ENCODE measurements at regions not wholly inside any gene's neighbourhood (a gene's known extent, or its start where the extent isn't known, plus 50 kb on each side); places are given as distances from the start of the nearest gene placed in this dataset.

- Histone ChIP-seq H2AFZ (no peak overlapping the region), H3K27ac (no peak overlapping the region), H3K4me3 (no peak overlapping the region), H4K20me1 (ENCODE audit: insufficient read depth, poor library complexity, severe bottlenecking) (no peaks in the 10 kb centered on the region), H3K36me3 (replicated peaks; ENCODE audit: insufficient read depth, low read depth) (no peaks in the 10 kb centered on the region), H3K27me3 (no peaks in the 10 kb centered on the region), H3K9me2 (replicated peaks; ENCODE audit: insufficient read depth) (no peaks in the 10 kb centered on the region), H3K79me2 (no peaks in the 10 kb centered on the region), H3K9me3 (ENCODE audit: low read depth) (no peaks in the 10 kb centered on the region), H3K4me1 (ENCODE audit: insufficient read depth) (no peaks in the 10 kb centered on the region), H3K4me2 (no peak overlapping the region)
- TF ChIP-seq EZH2phosphoT487 (IDR thresholded peaks at IDR 0.05; ENCODE audit: low read depth, severe bottlenecking, unreplicated experiment) (no peak), EZH2 (IDR thresholded peaks at IDR 0.05; ENCODE audit: borderline replicate concordance) (no peak), CTCF (IDR thresholded peaks at IDR 0.05; ENCODE audit: poor library complexity) (no peak)
- DNase-seq (ENCODE audit: low spot score), result no peak
Observed at GRCh38 chr4:95644417-95644816, 95.6 kb upstream of the UNC5C start.

- no peak overlapping the region for H2AFZ ChIP-seq
- no peaks in the 10 kb centered on the region for H3K36me3 ChIP-seq (replicated peaks; ENCODE audit: insufficient read depth, low read depth)
- no peaks in the 10 kb centered on the region for H3K4me1 ChIP-seq (ENCODE audit: insufficient read depth)
- TF ChIP-seq CTCF (IDR thresholded peaks at IDR 0.05; ENCODE audit: poor library complexity) (no peak), EZH2phosphoT487 (IDR thresholded peaks at IDR 0.05; ENCODE audit: low read depth, severe bottlenecking, unreplicated experiment) (no peak), EZH2 (IDR thresholded peaks at IDR 0.05; ENCODE audit: borderline replicate concordance) (no peak)
- H3K4me2 ChIP-seq, result no peak overlapping the region
- H4K20me1 ChIP-seq (ENCODE audit: insufficient read depth, poor library complexity, severe bottlenecking), result no peaks in the 10 kb centered on the region
- no peak overlapping the region for H3K4me3 ChIP-seq
- no peaks in the 10 kb centered on the region for H3K27me3 ChIP-seq
- no peaks in the 10 kb centered on the region for H3K9me2 ChIP-seq (replicated peaks; ENCODE audit: insufficient read depth)
- no peaks in the 10 kb centered on the region for H3K79me2 ChIP-seq
- 93% methylated on average over 1 of the region's 1 CpG for WGBS (ENCODE audit: low lambda C conversion rate, missing lambda C conversion rate)
- no peak for DNase-seq (ENCODE audit: low spot score)
- H3K9me3 ChIP-seq (ENCODE audit: low read depth), result no peaks in the 10 kb centered on the region
- H3K27ac ChIP-seq, result no peak overlapping the region
Observed at GRCh38 chr4:95643627-95644026, 94.9 kb upstream of the UNC5C start.

GRCh38 chr4:95641571-95641970 is 92.8 kb upstream of the UNC5C start:
- no peak overlapping the region for H3K4me3 ChIP-seq
- H2AFZ ChIP-seq, result no peak overlapping the region
- no peak for TF ChIP-seq CTCF (IDR thresholded peaks at IDR 0.05; ENCODE audit: poor library complexity)
- no peak for TF ChIP-seq EZH2 (IDR thresholded peaks at IDR 0.05; ENCODE audit: borderline replicate concordance)
- TF ChIP-seq EZH2phosphoT487 (IDR thresholded peaks at IDR 0.05; ENCODE audit: low read depth, severe bottlenecking, unreplicated experiment), result no peak
- H3K36me3 ChIP-seq (replicated peaks; ENCODE audit: insufficient read depth, low read depth), result no peaks in the 10 kb centered on the region
- no peak overlapping the region for H3K4me2 ChIP-seq
- no peaks in the 10 kb centered on the region for H3K9me3 ChIP-seq (ENCODE audit: low read depth)
- no peaks in the 10 kb centered on the region for H4K20me1 ChIP-seq (ENCODE audit: insufficient read depth, poor library complexity, severe bottlenecking)
- no peaks in the 10 kb centered on the region for H3K4me1 ChIP-seq (ENCODE audit: insufficient read depth)
- no peak for DNase-seq (ENCODE audit: low spot score)
- no peaks in the 10 kb centered on the region for H3K79me2 ChIP-seq
- H3K9me2 ChIP-seq (replicated peaks; ENCODE audit: insufficient read depth), result no peaks in the 10 kb centered on the region
- no peaks in the 10 kb centered on the region for H3K27me3 ChIP-seq
- no peak overlapping the region for H3K27ac ChIP-seq
- WGBS (ENCODE audit: low lambda C conversion rate, missing lambda C conversion rate), result 88% methylated on average over 7 of the region's 7 CpGs

GRCh38 chr4:95640311-95640710 is 91.5 kb upstream of the UNC5C start:
- Histone ChIP-seq H3K36me3 (replicated peaks; ENCODE audit: insufficient read depth, low read depth) (no peaks in the 10 kb centered on the region), H3K4me3 (no peak overlapping the region), H3K4me2 (no peak overlapping the region), H3K27ac (no peak overlapping the region), H2AFZ (no peak overlapping the region), H3K4me1 (ENCODE audit: insufficient read depth) (no peaks in the 10 kb centered on the region), H3K27me3 (no peaks in the 10 kb centered on the region), H3K9me3 (ENCODE audit: low read depth) (no peaks in the 10 kb centered on the region), H4K20me1 (ENCODE audit: insufficient read depth, poor library complexity, severe bottlenecking) (no peaks in the 10 kb centered on the region), H3K9me2 (replicated peaks; ENCODE audit: insufficient read depth) (no peaks in the 10 kb centered on the region), H3K79me2 (no peaks in the 10 kb centered on the region)
- DNase-seq (ENCODE audit: low spot score), result no peak
- TF ChIP-seq EZH2phosphoT487 (IDR thresholded peaks at IDR 0.05; ENCODE audit: low read depth, severe bottlenecking, unreplicated experiment) (no peak), EZH2 (IDR thresholded peaks at IDR 0.05; ENCODE audit: borderline replicate concordance) (no peak), CTCF (IDR thresholded peaks at IDR 0.05; ENCODE audit: poor library complexity) (no peak)
- WGBS (ENCODE audit: low lambda C conversion rate, missing lambda C conversion rate), result 69% methylated on average over 3 of the region's 3 CpGs
